ENCODE measurements at regions not wholly inside any gene's neighbourhood (a gene's known extent, or its start where the extent isn't known, plus 50 kb on each side); places are given as distances from the start of the nearest gene placed in this dataset.

DNA sequence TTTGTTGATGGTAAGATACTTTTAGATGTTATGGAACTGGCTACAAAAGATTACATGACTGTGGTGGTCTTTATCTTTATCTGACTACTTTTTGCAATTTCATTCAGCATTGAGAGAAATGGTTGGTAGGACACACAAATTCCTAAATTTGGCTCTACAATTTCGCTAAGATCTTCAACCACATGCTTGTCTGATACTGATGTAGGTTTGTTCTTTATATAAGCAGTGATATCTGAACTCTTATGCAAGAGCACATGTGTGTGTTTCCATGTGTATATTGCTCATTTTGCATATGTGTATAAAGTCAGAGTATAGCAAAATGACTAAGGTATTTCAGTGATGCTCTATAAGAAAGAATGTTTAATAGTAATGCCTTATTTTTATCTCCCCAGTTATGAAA, 501.5 kb downstream of the ARL4A start:
- Histone ChIP-seq H3K27me3 (ENCODE audit: insufficient read depth, low read depth) (no peaks in the 10 kb centered on the region), H2AFZ (ENCODE audit: low read depth) (no peak overlapping the region), H3K4me2 (no peak overlapping the region), H3K4me1 (ENCODE audit: low read depth, poor library complexity, severe bottlenecking) (no peaks in the 10 kb centered on the region), H3K79me2 (ENCODE audit: insufficient read depth, low read depth) (no peaks in the 10 kb centered on the region), H3K36me3 (ENCODE audit: insufficient read depth) (no peaks in the 10 kb centered on the region), H3K27ac (no peak overlapping the region), H4K20me1 (ENCODE audit: insufficient read depth) (no peaks in the 10 kb centered on the region), H3K9ac (no peak overlapping the region), H3K4me3 (IDR thresholded peaks at IDR 0.05; ENCODE audit: insufficient read depth, low read depth, low read length) (no peak overlapping the region)
- TF ChIP-seq, protein P1, sequence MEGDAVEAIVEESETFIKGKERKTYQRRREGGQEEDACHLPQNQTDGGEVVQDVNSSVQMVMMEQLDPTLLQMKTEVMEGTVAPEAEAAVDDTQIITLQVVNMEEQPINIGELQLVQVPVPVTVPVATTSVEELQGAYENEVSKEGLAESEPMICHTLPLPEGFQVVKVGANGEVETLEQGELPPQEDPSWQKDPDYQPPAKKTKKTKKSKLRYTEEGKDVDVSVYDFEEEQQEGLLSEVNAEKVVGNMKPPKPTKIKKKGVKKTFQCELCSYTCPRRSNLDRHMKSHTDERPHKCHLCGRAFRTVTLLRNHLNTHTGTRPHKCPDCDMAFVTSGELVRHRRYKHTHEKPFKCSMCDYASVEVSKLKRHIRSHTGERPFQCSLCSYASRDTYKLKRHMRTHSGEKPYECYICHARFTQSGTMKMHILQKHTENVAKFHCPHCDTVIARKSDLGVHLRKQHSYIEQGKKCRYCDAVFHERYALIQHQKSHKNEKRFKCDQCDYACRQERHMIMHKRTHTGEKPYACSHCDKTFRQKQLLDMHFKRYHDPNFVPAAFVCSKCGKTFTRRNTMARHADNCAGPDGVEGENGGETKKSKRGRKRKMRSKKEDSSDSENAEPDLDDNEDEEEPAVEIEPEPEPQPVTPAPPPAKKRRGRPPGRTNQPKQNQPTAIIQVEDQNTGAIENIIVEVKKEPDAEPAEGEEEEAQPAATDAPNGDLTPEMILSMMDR (conservative IDR thresholded peaks at IDR 0.05; ENCODE audit: low read depth, low read length): no peak

DNA sequence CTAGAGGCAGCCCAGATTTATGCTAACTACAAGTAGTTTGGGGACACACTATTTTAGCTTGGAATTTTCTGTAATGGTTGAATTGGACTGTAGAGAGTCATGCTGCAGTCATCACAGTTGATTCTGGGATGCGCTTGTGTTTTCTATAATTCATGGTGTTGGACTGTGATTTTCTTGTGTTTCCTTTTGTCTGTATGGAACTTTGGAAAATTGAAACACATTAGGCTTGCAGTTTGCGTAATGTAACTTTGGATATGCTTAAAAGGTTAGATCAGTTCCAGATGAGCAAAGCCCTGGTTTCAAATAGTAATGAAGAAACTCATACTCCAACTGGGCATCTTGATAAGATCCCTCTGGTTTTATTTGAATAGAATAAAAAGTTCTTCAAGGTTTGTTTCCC, 502.2 kb downstream of the ARL4A start:
- H3K27ac ChIP-seq: no peak overlapping the region
- TF ChIP-seq, protein P1 (conservative IDR thresholded peaks at IDR 0.05; ENCODE audit: low read depth, low read length): no peak
- H3K27me3 ChIP-seq (ENCODE audit: insufficient read depth, low read depth): no peaks in the 10 kb centered on the region
- H3K4me2 ChIP-seq: no peak overlapping the region
- H4K20me1 ChIP-seq (ENCODE audit: insufficient read depth): no peaks in the 10 kb centered on the region
- no peaks in the 10 kb centered on the region for H3K4me1 ChIP-seq (ENCODE audit: low read depth, poor library complexity, severe bottlenecking)
- H3K9ac ChIP-seq: no peak overlapping the region
- no peaks in the 10 kb centered on the region for H3K79me2 ChIP-seq (ENCODE audit: insufficient read depth, low read depth)
- H3K4me3 ChIP-seq (IDR thresholded peaks at IDR 0.05; ENCODE audit: insufficient read depth, low read depth, low read length): no peak overlapping the region
- no peaks in the 10 kb centered on the region for H3K36me3 ChIP-seq (ENCODE audit: insufficient read depth)
- no peak overlapping the region for H2AFZ ChIP-seq (ENCODE audit: low read depth)

DNA sequence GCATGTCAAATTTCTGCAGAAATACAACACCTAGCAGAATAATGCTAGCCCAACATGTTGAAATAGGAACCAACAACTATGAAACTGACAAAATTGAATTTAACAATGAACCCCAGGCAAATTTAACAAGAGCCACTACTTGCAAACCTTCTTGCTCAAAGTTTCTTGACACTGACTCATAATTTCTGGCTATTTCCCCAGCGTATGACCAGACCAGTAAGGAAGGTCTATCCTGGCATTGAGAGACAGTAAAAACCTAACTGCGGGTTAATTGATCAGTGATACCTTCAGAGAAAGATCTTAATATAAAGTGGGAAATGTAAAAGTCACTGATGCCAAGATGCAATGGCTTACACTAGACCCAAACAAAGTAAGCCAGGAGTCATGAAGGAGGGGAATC, 510.1 kb downstream of the ARL4A start:
- Histone ChIP-seq H2AFZ (ENCODE audit: low read depth) (no peak overlapping the region), H3K4me1 (ENCODE audit: low read depth, poor library complexity, severe bottlenecking) (no peaks in the 10 kb centered on the region), H3K79me2 (ENCODE audit: insufficient read depth, low read depth) (no peaks in the 10 kb centered on the region), H3K4me2 (no peak overlapping the region), H3K36me3 (ENCODE audit: insufficient read depth) (no peaks in the 10 kb centered on the region), H3K4me3 (IDR thresholded peaks at IDR 0.05; ENCODE audit: insufficient read depth, low read depth, low read length) (no peak overlapping the region), H3K9ac (no peak overlapping the region), H4K20me1 (ENCODE audit: insufficient read depth) (no peaks in the 10 kb centered on the region), H3K27ac (no peak overlapping the region), H3K27me3 (ENCODE audit: insufficient read depth, low read depth) (no peaks in the 10 kb centered on the region)
- TF ChIP-seq, protein P1 (conservative IDR thresholded peaks at IDR 0.05; ENCODE audit: low read depth, low read length): no peak

DNA sequence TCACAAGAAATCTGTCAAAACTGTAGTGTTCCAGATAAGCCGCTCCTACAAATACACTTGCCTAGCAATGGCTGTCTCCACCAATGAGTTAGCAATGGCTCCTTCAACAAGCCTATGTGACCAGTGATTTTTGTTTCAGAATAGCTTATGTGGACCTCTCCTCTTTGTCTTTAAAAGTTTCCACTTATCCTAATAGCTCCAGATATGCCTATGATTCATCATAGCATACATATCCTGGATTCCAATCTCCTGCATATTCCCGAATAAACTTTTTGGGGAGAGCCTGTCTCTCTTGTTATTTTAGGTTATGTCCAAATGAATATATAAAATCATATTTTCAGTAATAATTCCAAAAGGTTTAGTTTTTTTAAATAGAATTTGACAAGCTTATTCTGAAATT, 510.6 kb downstream of the ARL4A start:
- Histone ChIP-seq H3K36me3 (ENCODE audit: insufficient read depth) (no peaks in the 10 kb centered on the region), H3K4me2 (no peak overlapping the region), H3K79me2 (ENCODE audit: insufficient read depth, low read depth) (no peaks in the 10 kb centered on the region), H3K9ac (no peak overlapping the region), H3K27ac (no peak overlapping the region), H2AFZ (ENCODE audit: low read depth) (no peak overlapping the region), H3K27me3 (ENCODE audit: insufficient read depth, low read depth) (no peaks in the 10 kb centered on the region), H4K20me1 (ENCODE audit: insufficient read depth) (no peaks in the 10 kb centered on the region), H3K4me1 (ENCODE audit: low read depth, poor library complexity, severe bottlenecking) (no peaks in the 10 kb centered on the region), H3K4me3 (IDR thresholded peaks at IDR 0.05; ENCODE audit: insufficient read depth, low read depth, low read length) (no peak overlapping the region)
- TF ChIP-seq, protein P1 (conservative IDR thresholded peaks at IDR 0.05; ENCODE audit: low read depth, low read length): no peak

DNA sequence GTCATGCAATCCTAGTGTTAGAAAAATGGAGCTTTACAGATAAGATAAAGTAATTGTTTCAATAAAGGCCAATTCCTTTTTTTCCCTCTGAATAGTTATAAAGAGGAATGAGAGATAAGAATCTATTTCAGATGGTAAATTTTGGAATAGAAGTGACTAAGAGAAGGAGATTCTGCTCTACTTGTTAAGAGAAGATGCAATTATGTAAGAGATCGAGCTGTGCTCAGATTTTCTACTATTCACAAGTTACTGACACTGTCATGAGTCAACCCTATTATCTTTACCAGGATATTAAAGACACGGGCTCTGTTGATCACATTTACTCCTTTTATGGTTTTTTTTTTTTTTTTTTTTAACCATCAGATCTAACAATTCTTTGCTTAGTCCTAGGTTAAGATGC, 511.3 kb downstream of the ARL4A start:
- no peaks in the 10 kb centered on the region for H3K27me3 ChIP-seq (ENCODE audit: insufficient read depth, low read depth)
- no peaks in the 10 kb centered on the region for H3K4me1 ChIP-seq (ENCODE audit: low read depth, poor library complexity, severe bottlenecking)
- no peak overlapping the region for H3K9ac ChIP-seq
- no peak overlapping the region for H3K4me3 ChIP-seq (IDR thresholded peaks at IDR 0.05; ENCODE audit: insufficient read depth, low read depth, low read length)
- H3K27ac ChIP-seq: no peak overlapping the region
- no peaks in the 10 kb centered on the region for H3K79me2 ChIP-seq (ENCODE audit: insufficient read depth, low read depth)
- TF ChIP-seq, protein P1 (conservative IDR thresholded peaks at IDR 0.05; ENCODE audit: low read depth, low read length): no peak
- H3K36me3 ChIP-seq (ENCODE audit: insufficient read depth): no peaks in the 10 kb centered on the region
- no peak overlapping the region for H3K4me2 ChIP-seq
- no peak overlapping the region for H2AFZ ChIP-seq (ENCODE audit: low read depth)
- no peaks in the 10 kb centered on the region for H4K20me1 ChIP-seq (ENCODE audit: insufficient read depth)

All from KMS-11 (cell line).